Keratinocyte (primary cell): ENCODE measurements at regions not wholly inside any gene's neighbourhood (a gene's known extent, or its start where the extent isn't known, plus 50 kb on each side); places are given as distances from the start of the nearest gene placed in this dataset.

Experiments
- DNase-seq: peaks from one replicate; pipeline ENCODE4 v3.0.0-alpha.2; 2011; ENCODE audit warnings: low read depth, missing footprints, low spot score
- FAIRE-seq: peaks from 2 replicates; lab custom pipeline; 2011; peaks lifted over from hg19 to GRCh38; lab: Jason Lieb, UNC
- H2AFZ ChIP-seq: 2 replicates; pipeline ENCODE4 v1.6.0; 2012; ENCODE audit warnings: low read length, control low read depth, inconsistent platforms; ENCODE audit not compliant: control insufficient read depth
- H3K27ac ChIP-seq: 2 replicates; pipeline ENCODE4 v1.5.1; 2011; ENCODE audit warnings: low read length; ENCODE audit not compliant: control insufficient read depth, insufficient read depth
- H3K27me3 ChIP-seq: 3 replicates; pipeline ENCODE4 v1.6.0; 2011; ENCODE audit warnings: low read length; ENCODE audit not compliant: control insufficient read depth, insufficient read depth; ENCODE audit errors: extremely low read depth
- H3K36me3 ChIP-seq, 2 experiments: 2 replicates in 1 of 2; 3 replicates in 1 of 2; pipeline ENCODE4 v1.5.1; 2011; ENCODE audit warnings: low read length in 2 of 2, mild to moderate bottlenecking in 1 of 2; ENCODE audit not compliant: control insufficient read depth in 2 of 2, insufficient read depth in 2 of 2; ENCODE audit errors: extremely low read depth in 1 of 2
- H3K4me1 ChIP-seq: 3 replicates; pipeline ENCODE4 v1.5.1; 2011; ENCODE audit warnings: low read length; ENCODE audit not compliant: control insufficient read depth, insufficient read depth; ENCODE audit errors: extremely low read depth
- H3K4me2 ChIP-seq: 3 replicates; pipeline ENCODE4 v1.6.0; 2011; ENCODE audit warnings: low read depth, low read length; ENCODE audit not compliant: control insufficient read depth, insufficient read depth; ENCODE audit errors: extremely low read depth
- H3K4me3 ChIP-seq, 3 experiments: fragments of 200-600 bp in 1 of 3; sonication (generic) in 1 of 3; 2 replicates in 2 of 3; 3 replicates in 1 of 3; pipeline ENCODE4 v1.5.1; 2011 to 2016; ENCODE audit warnings: low read length in 3 of 3, mild to moderate bottlenecking in 3 of 3, control low read depth in 2 of 3, inconsistent platforms in 1 of 3, low read depth in 1 of 3, mixed read lengths in 1 of 3, mixed run types in 1 of 3, moderate library complexity in 1 of 3; ENCODE audit not compliant: control insufficient read depth in 2 of 3, insufficient read depth in 2 of 3; ENCODE audit errors: extremely low read depth in 1 of 3
- H3K79me2 ChIP-seq: 2 replicates; pipeline ENCODE4 v1.6.0; 2012; ENCODE audit warnings: low read length; ENCODE audit not compliant: control insufficient read depth, insufficient read depth
- H3K9ac ChIP-seq: 3 replicates; pipeline ENCODE4 v1.6.0; 2011; ENCODE audit warnings: low read length; ENCODE audit not compliant: control insufficient read depth, insufficient read depth; ENCODE audit errors: extremely low read depth
- H3K9me1 ChIP-seq: 3 replicates; pipeline ENCODE4 v1.6.0; 2011; ENCODE audit warnings: low read length; ENCODE audit not compliant: control insufficient read depth, insufficient read depth; ENCODE audit errors: extremely low read depth
- H3K9me3 ChIP-seq: 2 replicates; pipeline ENCODE4 v1.5.1; 2012; ENCODE audit warnings: low read depth, low read length; ENCODE audit not compliant: control insufficient read depth
- H4K20me1 ChIP-seq: 3 replicates; pipeline ENCODE4 v1.6.0; 2011; ENCODE audit warnings: low read length; ENCODE audit not compliant: control insufficient read depth, insufficient read depth; ENCODE audit errors: extremely low read depth
- EZH2 ChIP-seq: IDR thresholded peaks from one replicate; pipeline ENCODE4 v1.6.1; 2012; ENCODE audit warnings: inconsistent platforms, mild to moderate bottlenecking, low read length, moderate library complexity
- dilution Hi-C: fragments of 300-500 bp; cut with MboI; formaldehyde crosslinking; loops from one replicate; pipeline ENCODE4 v1.7.0; 2020; ENCODE audit warnings: low sequenced_read_pairs; ENCODE audit not compliant: extremely low pct_ligation_motif_present
- TF ChIP-seq, protein P1 (sequence below), 3 experiments: IDR thresholded peaks in 1 of 3; conservative IDR thresholded peaks in 1 of 3; optimal IDR thresholded peaks in 1 of 3; 2 replicates in 2 of 3; 3 replicates in 1 of 3; pipeline versions ENCODE3 to v1.5.1; 2011; ENCODE audit warnings: low read length in 3 of 3, mild to moderate bottlenecking in 3 of 3, moderate library complexity in 2 of 3, control low read depth in 1 of 3, inconsistent platforms in 1 of 3; ENCODE audit not compliant: insufficient read depth in 2 of 3; ENCODE audit errors: extremely low read depth in 1 of 3

DNA sequence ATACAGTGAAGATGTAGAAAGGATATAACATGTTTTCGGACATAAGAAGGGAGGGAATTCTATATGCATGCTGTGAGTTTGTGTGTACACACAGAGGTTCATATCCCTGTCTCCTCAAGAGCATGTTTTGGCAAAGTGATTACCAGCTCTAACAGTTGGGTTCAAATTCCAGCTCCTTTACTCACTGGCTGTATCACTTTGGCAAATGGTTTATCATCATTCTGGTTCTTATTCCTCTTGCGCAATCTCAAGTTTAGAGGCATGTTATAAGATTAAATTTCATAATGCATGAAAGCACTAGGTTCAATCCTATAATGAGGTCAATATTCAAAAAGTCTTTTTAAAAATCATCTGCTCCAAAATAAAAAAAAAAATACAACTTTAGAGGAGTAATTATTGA, 107.7 kb upstream of the LRFN5 start:
- Histone ChIP-seq H3K9me1 (no peaks in the 10 kb centered on the region), H3K79me2 (no peaks in the 10 kb centered on the region), H3K36me3 (no peaks in the 10 kb centered on the region), H3K9ac (no peak overlapping the region), H3K4me1 (no peaks in the 10 kb centered on the region), H3K27me3 (no peaks in the 10 kb centered on the region), H3K27ac (no peak overlapping the region), H4K20me1 (no peaks in the 10 kb centered on the region), H3K9me3 (no peaks in the 10 kb centered on the region), H2AFZ (no peak overlapping the region), H3K4me2 (no peak overlapping the region), H3K4me3 (no peak overlapping the region)
- TF ChIP-seq, protein P1, sequence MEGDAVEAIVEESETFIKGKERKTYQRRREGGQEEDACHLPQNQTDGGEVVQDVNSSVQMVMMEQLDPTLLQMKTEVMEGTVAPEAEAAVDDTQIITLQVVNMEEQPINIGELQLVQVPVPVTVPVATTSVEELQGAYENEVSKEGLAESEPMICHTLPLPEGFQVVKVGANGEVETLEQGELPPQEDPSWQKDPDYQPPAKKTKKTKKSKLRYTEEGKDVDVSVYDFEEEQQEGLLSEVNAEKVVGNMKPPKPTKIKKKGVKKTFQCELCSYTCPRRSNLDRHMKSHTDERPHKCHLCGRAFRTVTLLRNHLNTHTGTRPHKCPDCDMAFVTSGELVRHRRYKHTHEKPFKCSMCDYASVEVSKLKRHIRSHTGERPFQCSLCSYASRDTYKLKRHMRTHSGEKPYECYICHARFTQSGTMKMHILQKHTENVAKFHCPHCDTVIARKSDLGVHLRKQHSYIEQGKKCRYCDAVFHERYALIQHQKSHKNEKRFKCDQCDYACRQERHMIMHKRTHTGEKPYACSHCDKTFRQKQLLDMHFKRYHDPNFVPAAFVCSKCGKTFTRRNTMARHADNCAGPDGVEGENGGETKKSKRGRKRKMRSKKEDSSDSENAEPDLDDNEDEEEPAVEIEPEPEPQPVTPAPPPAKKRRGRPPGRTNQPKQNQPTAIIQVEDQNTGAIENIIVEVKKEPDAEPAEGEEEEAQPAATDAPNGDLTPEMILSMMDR (optimal IDR thresholded peaks at IDR 0.05 in 1 of 3, IDR thresholded peaks at IDR 0.05 in 1 of 3, conservative IDR thresholded peaks at IDR 0.05 in 1 of 3; ENCODE audit: extremely low read depth in 1 of 3, insufficient read depth in 2 of 3, low read length in 3 of 3) = no peak
- TF ChIP-seq EZH2 = no peak
- DNase-seq (peak; percentile 35), FAIRE-seq (no peak)
- dilution Hi-C loops = no loop called here

DNA sequence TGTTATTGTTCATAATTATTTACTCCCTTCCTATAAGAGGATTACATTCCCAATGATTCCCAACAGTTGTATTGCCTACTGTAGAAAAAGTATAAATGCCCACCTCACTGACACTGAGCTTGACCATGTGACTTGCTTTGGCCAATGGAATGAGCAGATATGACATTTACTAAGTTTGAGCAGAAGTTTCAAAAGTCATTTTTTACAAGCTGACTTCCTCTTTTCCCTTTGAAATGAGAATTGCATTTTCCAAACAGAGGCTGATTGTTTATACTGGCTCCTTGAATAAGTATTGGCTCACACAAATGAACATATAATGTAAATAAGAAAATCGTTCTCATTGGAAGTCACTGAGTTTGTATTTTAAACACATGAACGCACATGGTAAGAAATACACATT, 116.4 kb upstream of the LRFN5 start:
- TF ChIP-seq, protein P1 (optimal IDR thresholded peaks at IDR 0.05 in 1 of 3, IDR thresholded peaks at IDR 0.05 in 1 of 3, conservative IDR thresholded peaks at IDR 0.05 in 1 of 3; ENCODE audit: extremely low read depth in 1 of 3, insufficient read depth in 2 of 3, low read length in 3 of 3) = no peak
- no peak for TF ChIP-seq EZH2
- no peak overlapping the region for H3K4me3 ChIP-seq
- no peaks in the 10 kb centered on the region for H3K9me3 ChIP-seq
- no peaks in the 10 kb centered on the region for H3K36me3 ChIP-seq
- no peaks in the 10 kb centered on the region for H4K20me1 ChIP-seq
- FAIRE-seq = no peak
- no peaks in the 10 kb centered on the region for H3K9me1 ChIP-seq
- H3K9ac ChIP-seq = no peak overlapping the region
- no peaks in the 10 kb centered on the region for H3K79me2 ChIP-seq
- H2AFZ ChIP-seq = no peak overlapping the region
- H3K27ac ChIP-seq = no peak overlapping the region
- dilution Hi-C loops = no loop called here
- no peak for DNase-seq
- no peaks in the 10 kb centered on the region for H3K4me1 ChIP-seq
- H3K4me2 ChIP-seq = no peak overlapping the region
- no peaks in the 10 kb centered on the region for H3K27me3 ChIP-seq
